ENCODE measurements at regions not wholly inside any gene's neighbourhood (a gene's known extent, or its start where the extent isn't known, plus 50 kb on each side); places are given as distances from the start of the nearest gene placed in this dataset.
"Not testable (repeated sequence)": the region's sequence is repeated elsewhere in the genome, so short reads cannot be mapped to it uniquely, and the experiment has no call there.

DNA sequence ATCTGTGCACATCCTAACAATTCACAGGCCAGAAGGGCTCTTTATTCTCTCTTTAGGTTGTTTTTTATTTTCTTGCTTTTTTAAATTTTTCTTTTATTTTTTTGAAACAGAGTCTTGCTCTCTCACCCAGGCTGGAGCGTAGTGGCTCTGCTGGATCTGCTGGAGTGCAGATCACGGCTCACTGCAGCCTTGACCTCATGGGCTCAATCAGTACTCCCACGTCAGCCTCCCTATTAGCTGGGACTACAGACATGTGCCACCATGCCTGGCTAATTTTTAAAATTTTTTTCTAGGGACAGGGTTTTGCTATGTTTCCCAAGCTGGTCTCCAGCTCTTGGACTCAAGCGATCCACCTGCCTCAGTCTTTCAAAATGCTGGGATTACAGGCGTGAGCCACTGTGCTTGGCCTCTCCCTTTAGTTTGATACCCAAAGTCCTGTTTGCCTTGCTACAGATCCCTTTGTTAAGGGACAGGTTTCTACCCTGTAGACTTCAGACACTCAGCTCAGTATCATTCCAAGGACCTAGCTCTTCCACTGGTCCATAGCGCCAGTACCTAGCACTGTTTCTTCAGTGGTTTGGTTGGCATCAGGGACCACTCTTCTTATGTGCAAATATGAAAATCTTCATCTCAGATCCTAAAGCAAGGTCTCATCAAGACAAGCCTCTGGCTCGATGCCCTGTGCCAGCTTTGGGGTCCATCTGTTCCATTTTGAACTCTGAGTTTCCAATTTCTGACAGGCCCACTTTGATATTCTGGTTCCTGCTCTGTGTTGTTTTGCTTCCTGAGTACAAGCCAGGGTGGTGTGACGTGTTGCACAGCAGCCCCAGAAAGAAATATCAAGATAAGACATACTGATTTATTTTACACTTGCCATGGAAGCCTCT is 211.7 kb downstream of the FAT3 start:
- DNase-seq = peak; percentile 37

DNA sequence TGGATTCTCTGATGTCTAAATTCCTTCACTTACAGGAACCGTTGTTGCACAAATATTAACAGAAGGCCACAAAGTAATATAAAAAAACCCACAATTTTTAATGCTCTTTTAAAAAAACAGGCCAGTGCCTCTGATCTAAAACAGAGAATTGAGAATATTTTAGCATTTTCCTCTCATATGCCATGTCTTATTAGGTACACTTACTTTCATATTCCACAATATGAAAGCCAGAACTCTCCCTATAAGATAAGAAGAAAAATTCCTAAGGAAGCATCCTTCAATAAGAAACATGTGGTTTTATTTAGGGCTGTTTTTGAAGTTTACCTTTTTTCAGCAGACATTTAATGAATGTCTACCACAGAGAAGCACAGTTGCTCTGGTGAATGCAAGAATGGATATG is 214.5 kb downstream of the FAT3 start:
- no peak for DNase-seq

GRCh38 chr11:92440701-92441442 is 216.3 kb downstream of the FAT3 start:
- no peak for DNase-seq

GRCh38 chr11:92441443-92441726 is 216.8 kb downstream of the FAT3 start:
- DNase-seq = no peak

DNA sequence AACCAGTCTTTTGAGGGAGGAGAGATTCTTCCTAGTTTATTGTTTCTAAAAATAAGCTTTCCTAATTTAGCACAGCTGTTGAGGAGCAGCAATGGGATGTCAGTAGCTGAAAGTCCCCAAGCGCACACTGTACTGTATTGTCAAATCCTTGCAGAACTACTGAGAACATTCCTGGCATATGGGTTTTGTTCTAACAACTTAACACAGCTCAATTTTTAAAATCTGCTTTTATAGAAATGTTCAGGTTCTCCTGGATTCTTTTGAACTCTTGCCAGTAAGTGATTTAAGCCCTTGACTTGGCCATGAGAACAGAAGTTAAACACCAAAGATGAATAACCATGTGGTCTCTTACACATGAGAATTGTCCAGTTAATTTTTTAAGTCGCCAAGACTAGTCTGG is 218.6 kb downstream of the FAT3 start:
- DNase-seq = no peak

GRCh38 chr11:92447586-92447985 is 223.0 kb downstream of the FAT3 start:
- DNase-seq = no peak

GRCh38 chr11:92449222-92449621 is 224.6 kb downstream of the FAT3 start:
- no peak for DNase-seq

- DNase-seq = no peak
Observed at GRCh38 chr11:92449780-92450179, 225.2 kb downstream of the FAT3 start.

DNA sequence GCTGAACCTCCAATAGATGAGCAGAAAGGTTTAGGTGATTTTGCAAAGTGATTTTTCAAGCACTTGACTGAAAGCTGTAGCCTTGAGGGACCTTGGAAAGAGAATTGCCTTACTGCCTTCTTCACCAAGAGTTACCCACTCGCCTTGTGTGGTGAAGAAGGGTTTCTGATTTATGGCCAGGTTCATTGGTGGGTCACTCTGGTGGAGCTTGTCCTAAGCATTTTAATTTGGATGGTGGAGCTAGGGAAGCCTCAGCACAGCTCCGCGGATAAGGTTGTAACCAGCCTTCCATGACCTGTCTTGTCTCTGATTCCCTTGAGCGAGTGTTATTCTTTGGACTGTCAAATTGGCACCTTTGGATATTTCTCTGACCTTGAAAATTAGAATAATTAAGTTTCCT is 226.4 kb downstream of the FAT3 start:
- DNase-seq = no peak

- DNase-seq = no peak
Observed at GRCh38 chr11:92453055-92453454, 228.4 kb downstream of the FAT3 start.

DNA sequence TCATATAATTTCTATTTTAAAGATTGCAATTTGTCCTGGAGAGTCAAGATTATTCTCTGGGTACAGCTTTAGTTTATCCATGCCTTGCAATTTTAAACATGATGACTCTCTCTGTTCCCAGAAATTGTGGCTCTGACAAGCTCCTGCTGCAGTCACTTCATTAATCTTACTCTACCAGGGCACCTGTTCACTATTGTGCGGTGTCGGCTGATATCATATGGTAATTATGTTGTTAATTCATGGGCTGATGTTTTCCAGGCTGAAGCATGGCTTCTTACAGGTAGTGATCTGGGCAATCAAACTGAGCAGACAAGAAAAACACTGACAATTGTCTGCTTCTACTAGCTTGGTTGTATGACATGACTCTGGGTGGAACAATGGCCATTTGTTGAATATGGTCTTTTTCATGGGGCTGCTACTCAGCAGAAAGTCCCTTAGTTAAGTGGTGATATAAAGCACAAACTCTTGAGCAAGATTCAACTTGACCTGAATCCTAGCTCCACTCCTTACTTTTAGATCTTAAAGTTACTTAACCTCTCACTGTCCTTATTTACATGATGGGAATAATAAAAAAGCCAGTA is 230.7 kb downstream of the FAT3 start:
- no peak for DNase-seq

DNA sequence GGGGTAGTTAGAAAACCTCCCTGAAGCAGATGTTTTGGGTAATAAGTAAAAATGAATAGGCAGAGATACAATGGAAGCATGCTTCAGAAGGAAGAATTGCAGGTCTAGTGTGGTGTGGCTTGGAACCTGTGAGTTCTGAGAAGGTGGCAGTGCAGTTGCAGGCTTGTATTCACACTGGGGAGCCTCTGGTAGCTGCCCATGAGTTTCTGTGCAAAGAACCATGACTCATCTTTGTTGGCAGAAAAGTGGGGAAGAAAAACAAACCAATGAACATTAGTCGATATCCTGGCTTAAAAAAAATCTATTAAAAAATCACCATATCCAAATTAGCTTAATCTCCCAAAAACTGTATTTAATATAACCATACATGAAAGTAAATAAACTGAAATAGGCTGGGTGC is 232.6 kb downstream of the FAT3 start:
- DNase-seq = peak; percentile 44

- DNase-seq = no peak
Observed at GRCh38 chr11:92458486-92458885, 233.9 kb downstream of the FAT3 start.

DNA sequence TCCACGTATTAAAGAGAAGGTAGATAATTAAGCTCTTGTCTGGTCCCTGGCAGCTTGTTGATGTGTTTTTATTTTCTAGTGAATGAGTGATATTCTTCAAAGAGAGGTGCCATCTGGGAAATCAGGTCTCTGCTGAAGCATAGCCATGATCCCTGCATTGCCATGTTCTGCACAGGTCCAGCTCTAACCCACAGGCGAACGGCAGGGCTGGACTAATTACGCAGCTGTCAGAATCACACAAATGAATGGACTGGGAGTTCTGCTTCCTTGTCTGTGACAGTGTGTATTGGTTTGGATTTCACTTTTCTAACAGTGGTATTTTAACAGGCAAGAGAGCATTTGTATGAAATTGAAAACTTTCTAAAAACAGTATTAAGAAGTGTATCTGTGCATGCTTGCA is 235.6 kb downstream of the FAT3 start:
- no peak for DNase-seq

- no peak for DNase-seq
Observed at GRCh38 chr11:92461447-92461846, 236.8 kb downstream of the FAT3 start.

DNA sequence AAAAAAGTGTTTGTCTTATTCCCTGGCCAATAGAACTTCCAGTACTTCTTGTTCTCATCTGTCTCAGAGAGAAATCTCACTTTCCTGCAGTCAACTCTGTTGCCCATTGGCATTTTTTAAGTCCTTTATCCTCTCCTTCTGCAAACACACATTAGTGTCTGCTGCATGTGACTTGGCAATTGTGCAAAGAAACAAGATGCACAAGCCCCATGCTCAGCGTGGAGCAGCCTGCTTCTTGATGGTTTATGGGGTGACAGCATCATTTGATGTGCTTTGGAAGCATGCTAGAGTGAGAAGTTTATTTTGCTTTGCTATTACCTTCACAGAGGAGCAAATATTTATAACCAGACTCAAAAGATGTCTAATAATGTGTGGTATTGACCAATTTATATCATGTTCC is 238.2 kb downstream of the FAT3 start:
- no peak for DNase-seq

GRCh38 chr11:92464822-92465221 is 240.2 kb downstream of the FAT3 start:
- DNase-seq = no peak

DNA sequence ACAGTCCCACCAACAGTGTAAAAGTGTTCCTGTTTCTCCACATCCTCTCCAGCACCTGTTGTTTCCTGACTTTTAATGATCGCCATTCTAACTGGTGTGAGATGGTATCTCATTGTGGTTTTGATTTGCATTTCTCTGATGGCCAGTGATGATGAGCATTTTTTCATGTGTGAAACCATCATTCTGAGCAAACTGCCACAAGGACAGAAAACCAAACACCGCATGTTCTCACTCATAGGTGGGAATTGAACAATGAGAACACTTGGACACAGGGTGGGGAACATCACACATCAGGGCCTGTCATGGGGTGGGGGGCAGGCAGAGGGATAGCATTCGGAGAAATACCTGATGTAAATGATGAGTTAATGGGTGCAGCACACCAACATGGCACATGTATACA is 240.8 kb downstream of the FAT3 start:
- not testable (repeated sequence) for DNase-seq

- DNase-seq = no peak
Observed at GRCh38 chr11:92473736-92474135, 249.1 kb downstream of the FAT3 start.

- no peak for DNase-seq
Observed at GRCh38 chr11:92475316-92475715, 250.7 kb downstream of the FAT3 start.

DNA sequence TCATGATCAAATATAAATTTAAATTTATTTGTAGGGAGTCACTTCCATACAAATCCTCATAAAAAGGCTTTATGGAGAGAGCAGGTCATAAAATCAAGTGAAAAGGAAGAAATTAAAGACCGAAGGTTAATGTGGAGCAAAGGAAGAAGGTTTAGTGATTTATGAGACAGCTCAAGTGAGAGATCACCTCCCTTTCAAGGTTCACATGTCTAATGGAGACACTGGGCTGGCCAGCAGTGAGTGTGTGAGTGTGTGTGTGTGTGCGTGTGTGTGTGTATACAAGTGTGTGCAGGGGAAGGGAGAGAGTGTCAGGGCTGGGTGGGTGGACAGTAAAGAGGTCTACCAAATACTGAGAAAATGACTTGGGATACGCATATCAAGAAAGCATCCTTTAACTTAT is 251.2 kb downstream of the FAT3 start:
- no peak for DNase-seq

- no peak for DNase-seq
Observed at GRCh38 chr11:92477686-92478085, 253.1 kb downstream of the FAT3 start.

- no peak for DNase-seq
Observed at GRCh38 chr11:92480499-92480898, 255.9 kb downstream of the FAT3 start.

- no peak for DNase-seq
Observed at GRCh38 chr11:92482492-92483060, 258.0 kb downstream of the FAT3 start.

Data from NCI-H446 treated with DMSO at 0.1 percent for 48 hours (cell line).